SKM-1 (cell line): ENCODE measurements at regions not wholly inside any gene's neighbourhood (a gene's known extent, or its start where the extent isn't known, plus 50 kb on each side); places are given as distances from the start of the nearest gene placed in this dataset.
"Not testable (repeated sequence)": the region's sequence is repeated elsewhere in the genome, so short reads cannot be mapped to it uniquely, and the experiment has no call there.

ENCODE experiments used
- DNase-seq: peaks from one replicate; lab custom pipeline; 2025; ENCODE audit not compliant: unreplicated experiment; lab: John Stamatoyannopoulos, UW

DNA sequence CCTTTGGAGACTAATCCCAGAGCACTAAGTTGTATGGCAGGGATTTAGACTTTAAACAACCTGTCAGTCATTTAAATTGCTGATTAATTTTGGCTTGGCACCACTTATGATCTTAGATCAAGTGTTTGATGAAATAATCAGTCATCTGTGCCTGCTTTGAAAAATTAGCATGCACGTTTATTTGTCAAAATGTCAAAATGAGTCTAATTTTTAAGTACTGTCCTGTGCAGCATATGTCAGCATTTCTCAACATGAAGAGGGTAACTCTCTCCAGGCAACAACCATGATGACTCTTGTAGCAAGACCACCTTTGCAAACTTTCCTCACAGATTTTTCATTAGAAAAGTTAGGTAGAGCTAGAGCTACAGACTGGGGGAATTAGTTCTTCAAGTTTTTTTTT is 155.7 kb upstream of the GJE1 start:
- no peak for DNase-seq

GRCh38 chr6:141969768-141970415 is 162.8 kb upstream of the GJE1 start:
- DNase-seq = not testable (repeated sequence)

DNA sequence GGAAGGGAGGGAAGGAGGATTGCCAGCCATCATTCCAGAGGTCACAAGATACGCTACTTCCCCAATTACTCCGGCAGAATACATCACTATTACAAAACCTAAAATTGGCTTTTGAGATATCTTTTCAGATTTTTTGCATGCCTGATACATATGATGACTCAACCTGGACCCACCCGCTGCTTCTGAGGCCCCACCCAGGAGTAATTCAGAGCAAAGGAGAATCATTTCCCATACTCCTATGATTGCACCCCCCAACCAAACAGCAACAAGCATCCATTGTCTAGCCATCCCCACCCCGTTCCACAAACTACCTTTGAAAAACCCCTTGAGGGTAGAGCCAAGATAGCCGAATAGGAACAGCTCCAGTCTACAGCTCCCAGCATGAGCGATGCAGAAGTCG is 163.5 kb upstream of the GJE1 start:
- no peak for DNase-seq

- DNase-seq = no peak
Observed at GRCh38 chr6:141968632-141969031, 164.1 kb upstream of the GJE1 start.

DNA sequence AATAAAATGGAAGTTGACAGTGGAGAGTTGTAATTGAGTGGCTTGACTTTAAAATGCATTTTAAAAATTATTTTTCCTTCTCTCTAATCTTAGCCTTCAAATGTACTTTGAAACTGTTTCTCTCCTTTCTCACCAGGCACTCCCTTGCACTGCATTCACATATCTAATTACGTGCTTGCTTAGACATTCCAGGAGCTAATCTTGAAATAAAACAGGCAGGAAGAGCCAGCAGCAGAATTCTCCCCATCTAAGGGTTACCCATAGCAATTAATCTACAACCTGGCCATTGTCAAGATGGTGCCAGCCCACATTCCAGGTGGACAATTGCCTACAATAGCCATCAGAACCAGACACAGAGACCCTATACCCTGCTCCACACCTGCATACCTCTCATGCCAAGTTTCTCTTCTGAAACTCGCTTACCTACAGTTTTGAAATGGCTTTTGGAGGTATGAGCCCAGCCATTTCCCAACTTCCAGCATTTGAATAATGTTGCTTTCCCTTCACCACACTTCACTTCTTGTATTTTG is 167.6 kb upstream of the GJE1 start:
- no peak for DNase-seq

DNA sequence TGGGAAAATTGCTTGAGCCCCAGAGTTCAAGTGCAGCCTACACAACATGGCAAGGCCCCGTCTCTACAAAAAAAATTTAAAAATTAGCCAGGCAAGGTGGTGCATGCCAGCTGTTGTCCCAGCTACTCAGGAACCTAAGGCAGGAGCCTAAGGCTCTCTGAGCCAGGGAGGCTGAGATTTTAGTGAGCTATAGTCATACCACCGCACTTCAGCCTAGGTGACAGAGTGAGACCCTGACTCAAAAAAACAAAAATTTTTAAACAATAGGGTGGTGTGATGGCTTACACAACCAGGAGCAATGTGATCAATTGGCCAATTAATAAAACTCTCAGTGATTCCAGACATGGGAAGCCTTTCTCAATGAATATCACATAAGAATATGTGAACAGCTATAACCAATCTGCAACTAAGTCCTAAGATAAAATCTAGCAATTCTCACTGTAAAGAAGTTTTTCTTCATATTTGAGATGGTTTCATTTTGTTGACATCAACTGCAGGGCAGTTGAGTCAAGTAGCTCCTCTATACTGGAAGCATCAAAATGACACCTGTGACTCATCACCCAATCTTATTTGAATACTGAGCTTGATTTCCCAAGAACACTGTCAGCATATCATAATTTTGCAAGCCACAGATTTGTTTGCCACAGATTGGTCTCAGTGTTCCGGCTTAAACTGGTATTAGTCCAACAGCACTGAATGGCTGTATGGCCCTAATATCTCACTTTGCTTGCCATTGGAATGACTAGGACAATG is 169.0 kb upstream of the GJE1 start:
- no peak for DNase-seq

- no peak for DNase-seq
Observed at GRCh38 chr6:141957271-141957670, 175.5 kb upstream of the GJE1 start.

- DNase-seq = no peak
Observed at GRCh38 chr6:141956868-141957267, 175.9 kb upstream of the GJE1 start.

GRCh38 chr6:141956046-141956761 is 176.5 kb upstream of the GJE1 start:
- DNase-seq = no peak

- no peak for DNase-seq
Observed at GRCh38 chr6:141953072-141953471, 179.7 kb upstream of the GJE1 start.

DNA sequence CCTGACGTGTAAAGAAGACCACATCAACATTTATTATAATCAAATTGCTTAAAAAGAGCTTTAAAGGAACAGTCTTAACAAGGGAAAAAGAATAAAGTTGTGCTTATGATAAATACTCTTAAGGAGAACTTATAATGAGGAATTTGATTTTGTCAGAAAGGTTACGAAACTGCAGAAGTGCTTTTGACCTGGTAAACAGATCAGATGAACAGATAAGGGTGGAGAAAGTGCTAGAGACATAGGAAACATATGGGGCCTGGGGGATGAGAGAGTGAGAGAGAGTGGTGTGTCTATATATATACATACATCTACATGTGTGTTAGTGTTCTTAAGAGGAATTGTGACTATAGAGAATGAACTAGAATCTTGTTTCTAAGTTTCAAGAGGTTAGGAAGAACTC is 186.2 kb upstream of the GJE1 start:
- DNase-seq = no peak

DNA sequence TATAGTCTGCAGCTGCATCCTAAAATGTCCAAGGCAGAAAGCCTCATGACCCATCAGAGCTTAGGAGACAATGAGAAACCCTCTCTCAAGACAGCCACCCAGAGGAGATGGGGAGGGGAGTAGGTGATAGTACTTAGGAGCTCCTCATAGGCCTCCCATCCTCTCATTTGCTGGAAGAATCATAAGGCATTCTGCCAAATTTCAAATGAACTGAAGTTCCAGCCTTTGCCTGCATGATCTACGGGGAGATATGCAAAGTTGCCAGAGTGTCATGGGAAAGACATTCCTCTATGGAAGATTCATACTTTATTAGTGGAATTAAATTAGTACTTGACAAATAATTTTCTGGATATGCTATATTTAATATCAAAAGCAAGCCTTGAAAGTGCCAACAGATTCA is 194.1 kb upstream of the GJE1 start:
- no peak for DNase-seq

DNA sequence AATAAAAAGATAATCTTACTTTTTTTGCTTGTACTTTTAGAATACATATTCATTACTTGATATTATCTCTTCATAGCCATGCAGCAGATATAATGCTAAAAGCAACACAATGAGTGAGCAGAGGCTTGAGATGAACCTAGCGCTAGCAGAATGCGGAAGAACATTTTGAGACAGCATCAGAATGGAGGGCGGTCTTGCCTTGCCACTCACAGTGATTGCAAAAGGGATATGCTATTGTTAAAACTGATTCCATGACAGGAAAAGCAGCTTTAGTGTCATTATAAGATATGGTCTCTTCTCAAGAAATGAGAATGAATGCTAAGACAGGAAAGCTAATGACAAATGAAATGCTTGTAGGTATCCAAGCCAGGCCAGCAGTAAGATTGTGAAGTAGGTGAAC is 200.0 kb upstream of the GJE1 start:
- DNase-seq = no peak

DNA sequence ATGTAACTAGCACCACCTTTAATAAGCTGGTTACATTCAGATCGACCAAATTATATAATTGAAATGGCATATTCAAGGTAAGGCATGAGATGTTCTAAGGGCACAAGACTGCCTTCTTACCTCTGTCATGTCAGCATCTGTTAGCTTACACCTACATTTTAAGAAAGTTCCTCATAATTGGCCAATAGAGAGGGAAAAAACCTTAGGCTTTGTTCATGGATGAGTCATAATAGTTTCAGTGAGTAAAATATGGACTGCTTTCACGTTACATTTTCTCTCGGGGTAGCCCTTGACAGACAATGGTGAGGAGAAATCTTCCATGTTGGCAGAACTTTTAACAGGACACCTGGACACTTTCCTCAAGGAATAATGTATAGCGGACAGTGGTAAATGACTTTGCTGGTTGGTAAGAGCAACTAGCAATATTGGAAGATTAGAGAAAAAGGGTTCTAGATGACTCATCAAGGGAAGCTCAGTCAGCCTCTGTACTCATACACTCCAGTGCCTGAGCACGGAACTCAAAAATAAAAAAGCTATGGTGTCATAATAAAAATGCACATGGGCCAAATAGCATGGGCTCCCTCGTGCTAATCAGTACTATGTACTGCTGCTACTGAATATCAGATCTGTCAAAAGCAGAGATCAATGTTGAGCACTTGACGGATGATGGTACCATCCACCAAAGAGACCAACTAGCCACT is 206.4 kb upstream of the GJE1 start:
- not testable (repeated sequence) for DNase-seq

DNA sequence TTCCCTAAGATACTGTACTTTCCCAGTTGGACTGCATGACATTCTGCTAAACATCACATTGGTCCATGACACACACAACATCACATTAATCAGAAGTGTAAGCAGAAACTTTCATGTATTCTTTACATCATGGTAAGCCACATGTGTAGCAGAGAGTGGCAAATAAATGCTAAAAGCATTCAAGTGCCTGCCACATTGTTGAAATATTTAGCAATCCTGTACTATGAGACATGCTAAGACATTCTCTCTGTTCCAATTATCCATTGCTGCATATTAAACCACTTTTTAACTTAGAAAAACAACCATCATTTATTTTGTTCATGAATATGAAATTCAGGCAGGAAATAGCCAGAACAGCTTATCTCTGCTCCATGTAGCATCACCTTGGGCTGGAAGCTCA is 207.7 kb upstream of the GJE1 start:
- DNase-seq = no peak

- no peak for DNase-seq
Observed at GRCh38 chr6:141922898-141923297, 209.8 kb upstream of the GJE1 start.

GRCh38 chr6:141916682-141917505 is 215.8 kb upstream of the GJE1 start:
- DNase-seq = not testable (repeated sequence)

DNA sequence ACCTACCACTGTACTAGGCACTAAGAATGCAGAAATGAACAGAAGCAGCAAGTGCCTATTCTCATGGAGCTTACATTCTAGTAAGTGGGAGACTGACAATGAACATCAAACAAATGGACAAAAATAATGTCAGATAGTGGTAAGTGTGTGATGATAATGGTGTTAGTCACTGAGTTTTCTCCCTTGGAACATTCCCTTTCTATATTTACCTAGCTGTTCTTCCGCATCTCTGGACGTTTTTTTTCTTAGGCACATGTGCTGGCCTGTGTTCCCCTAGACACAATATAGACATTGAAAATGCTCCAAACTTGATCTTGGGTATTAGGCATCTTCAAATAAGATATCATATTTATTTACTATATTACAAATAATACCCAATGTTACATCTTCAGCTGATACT is 218.1 kb upstream of the GJE1 start:
- DNase-seq = no peak

- DNase-seq = no peak
Observed at GRCh38 chr6:141906569-141907080, 226.1 kb upstream of the GJE1 start.

- no peak for DNase-seq
Observed at GRCh38 chr6:141890661-141891060, 242.1 kb upstream of the GJE1 start.
